GM18868 (cell line): ENCODE measurements at regions not wholly inside any gene's neighbourhood (a gene's known extent, or its start where the extent isn't known, plus 50 kb on each side); places are given as distances from the start of the nearest gene placed in this dataset.

ENCODE experiments used
- ATAC-seq: cut with Tn5 transposase; IDR thresholded peaks from one replicate; pipeline ENCODE4 v1.9.1; 2021; ENCODE audit warnings: mild to moderate bottlenecking, moderate library complexity; ENCODE audit not compliant: unreplicated experiment

DNA sequence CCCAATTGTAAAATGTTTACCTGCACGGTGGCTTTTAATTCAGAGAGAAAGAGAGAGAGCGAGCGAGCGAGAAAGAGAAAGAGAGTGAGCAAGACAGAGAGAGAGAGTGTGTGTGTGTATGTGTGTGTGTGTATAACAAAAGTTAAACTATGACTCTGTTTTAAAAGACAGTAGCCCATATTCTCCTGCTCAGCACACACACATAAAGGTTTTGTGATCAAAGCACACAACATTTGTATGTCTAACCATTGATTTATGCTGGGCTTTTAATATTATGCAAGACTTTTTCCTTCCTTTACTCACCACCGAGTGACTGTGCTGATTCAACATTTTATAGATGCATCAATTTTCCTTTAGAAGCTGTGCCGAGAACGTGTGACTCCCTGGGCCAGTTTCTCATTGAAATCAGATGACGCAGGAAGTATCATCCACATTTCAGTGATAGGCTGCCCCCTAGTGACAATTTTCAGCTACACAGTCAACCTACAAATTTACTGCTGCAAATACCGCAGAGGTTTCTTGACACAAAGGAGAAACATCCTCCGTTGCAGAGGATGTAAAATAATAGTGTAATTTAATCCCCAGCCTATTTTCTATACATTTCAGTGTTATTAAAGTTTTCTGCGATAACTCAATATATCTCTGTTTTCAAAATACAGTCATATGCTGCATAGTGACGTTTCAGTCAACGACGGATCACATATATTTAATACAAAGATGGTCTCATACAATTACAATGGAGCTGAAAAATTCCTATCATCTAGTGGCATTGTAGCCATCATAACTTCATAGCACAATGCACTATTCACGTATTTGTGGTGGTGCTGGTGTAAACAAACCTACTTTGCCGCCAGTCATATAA lies 165.9 kb upstream of the TANK start:
- ATAC-seq: peak; percentile 97

DNA sequence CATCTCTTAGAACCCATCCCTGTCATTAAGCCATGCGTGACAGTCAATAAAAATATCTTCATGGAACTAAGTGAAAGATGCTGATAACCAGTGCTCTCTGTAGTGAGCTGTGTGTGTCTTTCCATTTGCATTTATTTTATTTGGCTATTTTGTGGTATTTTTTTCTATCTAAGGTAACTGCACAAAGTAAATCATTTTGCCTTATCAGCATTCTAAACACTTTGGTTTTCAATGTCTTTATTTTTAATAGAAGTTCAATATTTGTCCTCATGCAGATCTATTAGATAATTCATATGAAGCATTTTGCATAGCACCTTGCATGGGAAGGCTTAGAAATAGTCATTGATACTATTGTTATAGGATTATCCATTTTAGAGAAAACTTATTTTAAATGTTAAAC lies 163.6 kb upstream of the TANK start:
- ATAC-seq: no peak

- no peak for ATAC-seq
Observed at GRCh38 chr2:161004379-161004778, 155.8 kb upstream of the TANK start.

- no peak for ATAC-seq
Observed at GRCh38 chr2:161005170-161005569, 155.1 kb upstream of the TANK start.

DNA sequence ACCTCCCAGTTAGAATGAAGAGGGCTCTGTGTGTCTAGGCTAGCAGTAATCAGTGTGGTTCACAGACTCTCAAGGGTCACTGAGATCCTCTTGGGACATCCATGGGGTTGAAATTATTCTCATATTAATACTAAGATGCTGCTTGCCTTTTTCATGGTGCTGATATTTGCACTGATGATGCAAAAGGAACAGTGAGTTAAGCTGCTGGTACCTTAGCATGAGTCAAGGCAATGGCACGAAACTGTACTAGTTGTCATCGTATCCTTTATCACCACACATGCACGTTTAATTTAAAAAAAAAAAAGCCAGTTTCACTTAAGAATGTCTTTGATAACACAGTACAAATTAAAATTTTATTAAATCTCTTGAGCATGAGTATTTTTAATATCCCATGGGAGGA lies 151.9 kb upstream of the TANK start:
- ATAC-seq: no peak

DNA sequence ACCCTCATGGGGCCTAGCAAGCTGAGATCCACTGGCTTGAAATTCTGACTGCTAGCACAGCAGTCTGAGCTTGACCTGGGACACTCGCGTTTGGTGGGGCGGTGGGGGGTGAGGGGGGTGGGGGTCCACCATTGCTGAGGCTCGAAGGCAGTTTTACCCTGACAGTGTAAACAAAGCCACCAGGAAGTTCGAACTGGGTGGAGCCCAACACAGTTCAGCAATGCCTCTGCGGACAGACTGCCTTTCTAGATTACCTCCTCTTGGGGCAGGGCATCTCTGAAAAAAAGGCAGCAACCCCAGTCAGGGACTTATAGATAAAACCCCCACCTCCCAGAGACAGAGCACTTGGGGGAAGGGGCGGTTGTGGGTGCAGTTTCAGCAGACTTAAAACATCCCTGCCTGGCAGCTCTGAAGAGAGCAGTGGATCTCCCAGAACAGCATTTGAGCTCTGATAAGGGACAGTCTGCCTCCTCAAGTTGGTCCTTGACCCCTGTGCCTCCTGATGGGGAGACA lies 149.7 kb upstream of the TANK start:
- ATAC-seq: no peak

DNA sequence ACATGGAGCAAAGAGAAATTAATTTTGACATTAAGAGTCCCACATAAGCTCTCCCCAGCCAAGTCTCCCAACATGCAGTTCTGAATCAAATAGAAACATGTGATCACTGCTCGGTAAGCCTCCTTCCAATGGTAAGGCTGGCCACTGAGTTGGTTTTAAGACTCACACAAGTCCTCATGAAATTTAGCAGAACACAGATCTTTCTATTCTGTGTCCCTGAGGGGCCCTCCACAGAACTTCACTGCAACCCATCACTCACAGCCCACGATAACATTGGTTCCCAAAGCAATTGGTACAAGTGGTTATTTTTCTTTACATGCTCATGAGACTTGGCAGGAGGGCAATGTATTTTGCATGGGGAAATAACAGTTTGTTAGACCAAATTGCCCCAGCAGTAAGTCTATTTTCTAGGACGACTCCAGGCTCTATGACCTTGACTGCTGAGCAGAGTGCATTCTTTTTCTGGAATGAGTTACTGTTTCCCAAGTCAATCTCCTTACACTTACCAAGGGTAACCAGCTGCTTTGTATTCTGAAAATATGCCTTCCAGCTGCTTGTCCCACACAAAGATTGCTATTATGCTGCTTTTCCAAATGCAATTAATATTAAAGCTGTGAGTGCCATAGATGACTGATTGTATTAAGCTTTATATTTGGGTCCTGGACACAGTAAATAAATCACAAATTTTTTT lies 142.3 kb upstream of the TANK start:
- ATAC-seq: no peak

GRCh38 chr2:161019311-161019710 lies 140.9 kb upstream of the TANK start:
- ATAC-seq: no peak

DNA sequence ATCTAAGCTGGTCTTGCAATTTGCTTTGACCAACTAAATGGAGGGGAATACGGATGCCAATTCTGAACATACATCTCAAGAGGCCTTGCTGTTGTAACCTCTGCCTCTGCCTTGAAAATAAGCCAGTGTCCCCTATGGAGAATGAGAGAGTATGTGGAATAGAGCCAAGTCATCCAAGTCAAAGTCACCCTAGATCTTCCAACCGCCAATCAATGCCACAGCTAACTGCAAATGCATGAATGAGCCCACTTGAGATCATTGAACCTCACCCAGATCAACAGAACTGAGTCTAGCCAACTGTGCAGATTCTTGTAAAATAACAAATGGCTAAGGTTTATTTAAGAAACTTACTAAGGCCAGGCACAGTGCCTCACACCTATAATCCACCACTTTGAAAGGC lies 139.8 kb upstream of the TANK start:
- ATAC-seq: no peak

GRCh38 chr2:161028581-161028980 lies 131.6 kb upstream of the TANK start:
- no peak for ATAC-seq

DNA sequence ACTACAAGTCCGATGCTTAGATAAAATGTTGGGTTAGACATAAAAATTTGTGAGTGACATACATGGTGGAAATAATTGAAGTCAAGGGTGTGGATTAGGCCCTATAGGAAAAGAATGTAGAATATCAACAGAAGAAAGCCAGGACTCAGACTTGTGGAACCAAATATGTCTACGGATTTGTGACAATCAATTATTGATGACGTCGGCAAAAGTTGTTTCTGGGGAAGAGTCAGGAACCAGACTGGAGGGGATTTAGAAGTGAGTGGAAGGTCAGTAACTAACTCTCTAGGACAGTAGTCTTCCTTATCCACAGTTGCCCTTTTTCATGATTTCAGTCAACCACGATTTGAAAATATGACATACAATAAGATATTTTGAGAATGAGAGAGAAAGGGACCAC lies 130.9 kb upstream of the TANK start:
- no peak for ATAC-seq

- ATAC-seq: no peak
Observed at GRCh38 chr2:161030260-161031063, 129.8 kb upstream of the TANK start.

- no peak for ATAC-seq
Observed at GRCh38 chr2:161031511-161031910, 128.7 kb upstream of the TANK start.

DNA sequence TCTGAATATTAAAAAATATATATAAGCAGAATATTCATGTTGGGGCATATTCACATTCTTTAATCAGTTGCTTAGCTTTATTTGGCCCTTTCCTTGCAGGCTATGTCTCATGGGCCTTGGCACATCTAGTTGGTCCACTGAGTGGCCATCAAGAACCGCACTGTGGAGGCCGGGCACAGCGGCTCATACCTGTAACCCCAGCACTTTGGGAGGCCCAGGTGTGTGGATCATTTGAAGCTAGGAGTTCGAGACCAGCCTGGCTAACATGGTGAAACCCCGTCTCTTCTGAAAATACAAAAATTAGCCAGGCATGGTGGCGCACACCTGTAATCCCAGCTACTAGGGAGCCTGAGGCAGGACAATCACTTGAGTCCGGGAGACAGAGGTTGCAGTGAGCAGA lies 127.6 kb upstream of the TANK start:
- ATAC-seq: no peak

GRCh38 chr2:161033059-161033660 lies 127.1 kb upstream of the TANK start:
- no peak for ATAC-seq

GRCh38 chr2:161036926-161037325 lies 123.3 kb upstream of the TANK start:
- no peak for ATAC-seq

DNA sequence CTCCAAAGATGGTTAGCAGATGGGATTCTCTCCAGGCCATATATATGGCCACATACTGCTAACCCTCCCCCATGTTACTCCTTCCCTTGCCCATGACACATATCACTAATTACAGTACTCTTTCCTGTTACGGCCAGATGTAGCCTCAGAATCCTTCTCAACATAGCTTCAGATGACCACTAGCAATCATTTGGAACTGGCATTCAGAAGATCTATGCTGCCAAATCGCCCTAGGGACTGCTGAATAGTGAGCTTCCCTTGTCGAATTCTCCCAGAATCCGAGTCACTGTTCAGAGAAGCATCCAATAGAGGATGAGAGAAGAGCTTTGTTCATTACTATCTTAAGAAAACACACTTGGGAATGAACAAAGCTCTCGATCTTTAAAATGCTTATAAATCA lies 121.2 kb upstream of the TANK start:
- no peak for ATAC-seq

DNA sequence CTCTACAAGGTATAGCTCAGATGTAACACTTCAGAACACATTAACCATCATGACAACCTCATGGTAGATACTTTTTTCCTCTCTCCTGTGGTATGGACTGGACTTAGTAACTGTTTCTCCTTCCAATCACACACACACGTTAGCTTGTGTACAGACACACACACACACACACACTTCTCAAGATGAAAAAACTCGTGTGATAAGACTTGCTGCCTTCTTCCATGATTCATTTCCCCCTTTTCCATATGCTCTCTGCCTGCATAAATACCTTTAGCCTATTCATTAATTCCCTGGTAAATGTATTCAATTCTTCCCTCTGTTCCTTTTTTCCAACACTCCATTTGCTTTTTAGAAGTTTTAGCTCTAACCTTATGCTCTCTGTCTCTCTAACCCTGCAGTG lies 118.9 kb upstream of the TANK start:
- no peak for ATAC-seq

DNA sequence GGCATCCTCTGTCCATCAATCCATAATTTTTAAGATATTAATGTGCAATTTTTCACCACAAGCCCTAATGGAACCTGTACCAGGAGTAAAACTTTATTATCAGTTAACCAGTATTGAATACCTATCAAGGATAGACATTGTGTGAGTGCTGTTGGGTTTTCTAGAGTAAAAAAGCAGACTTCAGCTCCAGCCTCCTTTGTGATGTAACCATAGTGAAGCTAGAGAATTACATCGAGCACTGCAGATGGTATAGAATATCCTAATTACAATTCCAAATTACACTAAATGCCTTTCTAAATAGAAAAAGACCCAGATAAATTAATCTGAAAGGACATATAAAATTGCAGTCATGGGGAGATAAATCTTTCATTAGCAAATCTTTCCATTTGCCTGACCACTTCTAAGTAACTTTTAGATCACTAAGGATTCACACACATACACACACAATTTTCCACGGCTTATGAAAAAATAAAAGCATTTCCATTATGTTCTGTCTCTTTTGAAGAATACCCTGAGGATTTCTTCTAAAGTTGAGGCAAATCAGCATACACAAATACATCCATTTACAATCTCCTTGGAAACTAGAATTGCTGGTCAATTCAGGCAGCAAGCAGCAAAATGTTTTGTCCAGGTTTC lies 117.1 kb upstream of the TANK start:
- ATAC-seq: no peak

DNA sequence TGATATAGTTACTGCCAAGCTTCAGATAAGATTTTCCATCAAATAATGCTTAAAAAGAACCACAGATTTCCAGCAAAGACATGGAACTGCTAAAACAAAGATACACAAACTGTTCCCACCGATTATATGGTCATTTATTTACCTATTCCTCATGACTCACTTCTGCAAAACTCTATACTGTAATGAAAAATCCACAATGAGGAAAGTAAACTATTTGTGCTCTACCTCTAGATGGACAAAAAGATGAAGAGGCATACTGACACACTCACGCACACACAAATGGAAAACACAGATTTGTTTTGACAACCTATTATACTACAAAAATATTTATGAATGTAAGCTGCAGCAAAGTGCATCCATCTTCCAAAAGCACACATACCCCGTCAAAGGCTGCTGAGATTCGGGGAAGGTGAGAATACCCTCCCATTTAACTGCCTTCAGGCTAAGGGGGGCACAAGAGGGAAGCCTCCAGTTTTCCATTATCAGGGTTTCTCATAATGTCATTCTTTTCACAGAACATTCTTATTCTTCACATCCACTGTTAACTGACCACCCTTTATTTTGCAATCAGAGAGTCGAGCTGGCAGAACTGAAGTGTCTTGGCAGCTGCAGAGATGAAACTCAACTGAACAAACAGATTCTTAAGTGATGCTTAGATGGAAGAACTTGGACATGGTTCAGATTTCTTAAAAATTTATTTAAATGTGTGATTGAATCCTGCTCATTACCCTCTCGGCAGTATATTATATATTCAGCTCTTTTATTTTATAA lies 115.9 kb upstream of the TANK start:
- ATAC-seq: no peak
